Thoracic aorta (tissue), 2 donors: ENCODE measurements at regions not wholly inside any gene's neighbourhood (a gene's known extent, or its start where the extent isn't known, plus 50 kb on each side); places are given as distances from the start of the nearest gene placed in this dataset.

Experiments used
- ATAC-seq: fragments of 150-250 bp; one replicate; pipeline ENCODE4 v1.8.0; 2017; ENCODE audit warnings: low read depth; ENCODE audit not compliant: insufficient number of reproducible peaks, low FRiP score
- DNase-seq: peaks from one replicate; pipeline ENCODE4 v3.0.0-alpha.2; 2020; ENCODE audit warnings: low spot score
- H3K27ac ChIP-seq, 2 donors: fragments of 200-600 bp; sonication (generic); 1 replicate in 1 of 2; 2 replicates in 1 of 2; pipeline ENCODE4 v1.5.1; 2016; ENCODE audit warnings: mild to moderate bottlenecking in 2 of 2, moderate library complexity in 2 of 2
- H3K27me3 ChIP-seq: fragments of 200-600 bp; sonication (generic); replicated peaks from 2 replicates; pipeline ENCODE4 v1.6.0; 2016; ENCODE audit warnings: mild to moderate bottlenecking; ENCODE audit not compliant: insufficient read depth
- H3K36me3 ChIP-seq: fragments of 200-600 bp; sonication (generic); one replicate; pipeline ENCODE4 v1.5.1; 2016
- H3K4me1 ChIP-seq, 2 donors: fragments of 200-600 bp; sonication (generic); 1 replicate in 1 of 2; 2 replicates in 1 of 2; pipeline versions ENCODE4 v1.5.1 to v1.6.0; 2016; ENCODE audit warnings: low read depth in 2 of 2, mild to moderate bottlenecking in 1 of 2; ENCODE audit not compliant: control insufficient read depth in 1 of 2
- H3K4me3 ChIP-seq: fragments of 200-600 bp; sonication (generic); 2 replicates; pipeline ENCODE4 v1.5.1; 2016; ENCODE audit warnings: mild to moderate bottlenecking
- H3K9me3 ChIP-seq: fragments of 200-600 bp; sonication (generic); 2 replicates; pipeline ENCODE4 v1.5.1; 2016
- CTCF ChIP-seq: fragments of 200-600 bp; sonication (generic); IDR thresholded peaks from one replicate; pipeline ENCODE4 v1.5.1; 2019; ENCODE audit warnings: antibody characterized with exemption

- no peaks in the 10 kb centered on the region for H3K9me3 ChIP-seq
- no peak for ATAC-seq
- DNase-seq, result no peak
Measured at GRCh38 chr1:163824006-163824405, 502.3 kb downstream of the NUF2 start.

GRCh38 chr1:163824490-163824889 lies 502.7 kb downstream of the NUF2 start:
- H3K9me3 ChIP-seq, result no peaks in the 10 kb centered on the region
- DNase-seq (no peak), ATAC-seq (no peak)
- no peaks in the 10 kb centered on the region for H3K36me3 ChIP-seq
- TF ChIP-seq CTCF, result no peak
- H3K4me3 ChIP-seq, result no peak overlapping the region
- H3K27me3 ChIP-seq, result no peaks in the 10 kb centered on the region
- H3K27ac ChIP-seq, result no peak overlapping the region
- H3K4me1 ChIP-seq, result no peaks in the 10 kb centered on the region

More at GRCh38 chr1:163824006-163824405, 502.3 kb downstream of the NUF2 start:
- H3K36me3 ChIP-seq, result no peaks in the 10 kb centered on the region
- H3K27me3 ChIP-seq, result no peaks in the 10 kb centered on the region
- TF ChIP-seq CTCF, result no peak
- no peaks in the 10 kb centered on the region for H3K4me1 ChIP-seq
- H3K27ac ChIP-seq, result no peak overlapping the region
- H3K4me3 ChIP-seq, result no peak overlapping the region

- Histone ChIP-seq H3K9me3 (no peaks in the 10 kb centered on the region), H3K27me3 (no peaks in the 10 kb centered on the region), H3K27ac (no peak overlapping the region), H3K36me3 (no peaks in the 10 kb centered on the region), H3K4me1 (no peaks in the 10 kb centered on the region), H3K4me3 (no peak overlapping the region)
- DNase-seq (no peak), ATAC-seq (no peak)
- TF ChIP-seq CTCF, result no peak
Measured at GRCh38 chr1:163826500-163826899, 504.7 kb downstream of the NUF2 start.

- no peak for DNase-seq
- Histone ChIP-seq H3K27ac (no peak overlapping the region), H3K27me3 (no peaks in the 10 kb centered on the region), H3K36me3 (no peaks in the 10 kb centered on the region), H3K4me3 (no peak overlapping the region), H3K9me3 (no peaks in the 10 kb centered on the region), H3K4me1 (no peaks in the 10 kb centered on the region)
- ATAC-seq, result no peak
- no peak for TF ChIP-seq CTCF
Measured at GRCh38 chr1:163834778-163835177, 513.0 kb downstream of the NUF2 start.

GRCh38 chr1:163836481-163836880 lies 514.7 kb downstream of the NUF2 start:
- DNase-seq (no peak), ATAC-seq (no peak)
- Histone ChIP-seq H3K36me3 (no peaks in the 10 kb centered on the region), H3K4me1 (no peaks in the 10 kb centered on the region), H3K27ac (no peak overlapping the region), H3K9me3 (no peaks in the 10 kb centered on the region), H3K27me3 (no peaks in the 10 kb centered on the region), H3K4me3 (no peak overlapping the region)
- TF ChIP-seq CTCF, result no peak
